ENCODE measurements at regions not wholly inside any gene's neighbourhood (a gene's known extent, or its start where the extent isn't known, plus 50 kb on each side); places are given as distances from the start of the nearest gene placed in this dataset.

GRCh38 chr2:117537032-117537431 is 277.5 kb upstream of the DDX18 start:
- intact Hi-C loops (cut with micrococcal nuclease): no loop called here
- POLR2A ChIA-PET: no interaction called here
- DNase-seq (ENCODE audit: low read depth, low spot score) (no peak), ATAC-seq (no peak)
- Histone ChIP-seq H3K4me1 (ENCODE audit: control insufficient read depth in 1 of 2, insufficient read depth in 2 of 2, low read length in 2 of 2) (no peaks in the 10 kb centered on the region), H3K4me3 (replicated peaks in 1 of 2; ENCODE audit: low read depth in 1 of 2, low read length in 2 of 2) (no peak overlapping the region), H3K9me3 (ENCODE audit: control insufficient read depth in 1 of 2, insufficient read depth in 1 of 2, low read depth in 1 of 2, low read length in 2 of 2) (no peaks in the 10 kb centered on the region; a peak in 2 of 4 replicates), H3K9ac (ENCODE audit: low read length) (no peak overlapping the region), H2AFZ (ENCODE audit: low read depth, low read length, poor library complexity, severe bottlenecking) (no peak overlapping the region), H3K27ac (ENCODE audit: low read depth, low read length) (no peak overlapping the region), H4K20me1 (ENCODE audit: insufficient read depth) (no peaks in the 10 kb centered on the region), H3K27me3 (ENCODE audit: insufficient read depth, low read length) (no peaks in the 10 kb centered on the region), H3K36me3 (ENCODE audit: control insufficient read depth in 1 of 2, insufficient read depth in 2 of 2, low read length in 2 of 2) (no peaks in the 10 kb centered on the region), H3K4me2 (ENCODE audit: low read length) (no peak overlapping the region), H3K79me2 (ENCODE audit: insufficient read depth, low read length) (no peaks in the 10 kb centered on the region), H3K9me2 (ENCODE audit: insufficient read depth) (no peaks in the 10 kb centered on the region)
- no TSS peak for BruUV-seq (replicated peaks)
- RAD21 ChIA-PET (ENCODE audit: low non-redundant PET in 1 of 2, low total read pairs in 2 of 2, uncharacterized antibody in 2 of 2, unreplicated experiment in 2 of 2): no interaction called here
- CTCF ChIA-PET: no interaction called here
- TF ChIP-seq ZNF274 (IDR thresholded peaks at IDR 0.05; ENCODE audit: low read depth, low read length): no peak
- TF ChIP-seq TCF7L2 (IDR thresholded peaks at IDR 0.05; ENCODE audit: borderline replicate concordance, extremely low read depth, insufficient read depth, insufficient read length): no peak
- no peak for TF ChIP-seq FOSL1 (IDR thresholded peaks at IDR 0.05; ENCODE audit: low read depth)
- TF ChIP-seq ZBTB33 (IDR thresholded peaks at IDR 0.05; ENCODE audit: extremely low read depth, insufficient replicate concordance, low read length): no peak
- TF ChIP-seq RAD21 (IDR thresholded peaks at IDR 0.05; ENCODE audit: low read depth): no peak
- TF ChIP-seq YY1 (IDR thresholded peaks at IDR 0.05; ENCODE audit: extremely low read depth, insufficient replicate concordance, low read depth, low read length): no peak
- TF ChIP-seq POLR2A (IDR thresholded peaks at IDR 0.05; ENCODE audit: borderline replicate concordance, extremely low read depth, insufficient read depth, insufficient read length): no peak
- no peak for TF ChIP-seq REST (IDR thresholded peaks at IDR 0.05; ENCODE audit: low read depth)
- no peak for TF ChIP-seq SP1 (IDR thresholded peaks at IDR 0.05; ENCODE audit: low read depth)
- no peak for TF ChIP-seq MAX (IDR thresholded peaks at IDR 0.05)
- TF ChIP-seq CTCF (IDR thresholded peaks at IDR 0.05 in 2 of 3, conservative IDR thresholded peaks at IDR 0.05 in 1 of 3; ENCODE audit: borderline replicate concordance in 1 of 3, insufficient read depth in 1 of 3, low read depth in 2 of 3, low read length in 2 of 3): no peak
- no peak for TF ChIP-seq EZH2phosphoT487 (IDR thresholded peaks at IDR 0.05; ENCODE audit: borderline replicate concordance)
- TF ChIP-seq ELF1 (IDR thresholded peaks at IDR 0.05; ENCODE audit: borderline replicate concordance, low read depth): no peak
